IPS-11a (cell line): ENCODE measurements at regions not wholly inside any gene's neighbourhood (a gene's known extent, or its start where the extent isn't known, plus 50 kb on each side); places are given as distances from the start of the nearest gene placed in this dataset.

Experiments used
- H3K4me3 ChIP-seq: one replicate; pipeline ENCODE4 v1.5.1; 2013; ENCODE audit warnings: low read depth, low read length, control low read depth

DNA sequence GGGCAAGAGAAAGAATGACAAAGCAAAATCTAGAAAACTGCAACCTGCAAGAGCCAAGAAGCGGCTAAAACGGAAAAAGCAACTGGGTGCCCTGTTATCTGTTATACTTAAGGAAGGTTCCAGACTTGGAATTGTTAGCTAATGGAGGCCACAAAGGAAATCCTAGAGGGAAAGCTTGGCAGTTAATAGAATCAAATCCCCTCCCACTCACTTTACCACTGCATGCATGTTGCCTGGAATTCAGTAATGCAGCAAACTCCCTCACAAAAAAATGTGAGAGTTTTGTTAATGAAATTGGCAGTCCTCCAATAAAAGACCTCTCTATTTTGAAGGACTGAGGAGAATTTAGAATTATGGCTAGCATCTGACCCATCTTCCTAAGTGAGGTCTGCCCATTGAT lies 164.2 kb upstream of the SOX5 start:
- no peak overlapping the region for H3K4me3 ChIP-seq

DNA sequence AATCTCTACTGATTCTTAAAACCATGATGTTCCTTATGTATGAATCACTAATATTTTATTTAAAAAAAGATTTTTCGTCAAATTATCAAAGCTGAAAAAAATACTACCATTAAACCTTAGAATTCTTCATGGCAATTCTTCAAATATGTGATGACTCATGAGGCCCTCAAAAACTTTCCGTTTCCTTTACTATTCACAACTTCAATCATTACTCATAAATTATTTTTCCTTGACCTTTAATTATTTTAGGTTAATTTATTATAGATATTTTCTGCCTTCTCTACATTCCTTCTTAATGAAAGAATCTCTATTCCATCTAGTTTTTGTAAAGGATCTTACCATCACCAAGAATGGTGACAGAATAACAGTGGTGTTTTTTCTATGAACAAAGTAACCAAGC lies 162.1 kb upstream of the SOX5 start:
- H3K4me3 ChIP-seq, result no peak overlapping the region

DNA sequence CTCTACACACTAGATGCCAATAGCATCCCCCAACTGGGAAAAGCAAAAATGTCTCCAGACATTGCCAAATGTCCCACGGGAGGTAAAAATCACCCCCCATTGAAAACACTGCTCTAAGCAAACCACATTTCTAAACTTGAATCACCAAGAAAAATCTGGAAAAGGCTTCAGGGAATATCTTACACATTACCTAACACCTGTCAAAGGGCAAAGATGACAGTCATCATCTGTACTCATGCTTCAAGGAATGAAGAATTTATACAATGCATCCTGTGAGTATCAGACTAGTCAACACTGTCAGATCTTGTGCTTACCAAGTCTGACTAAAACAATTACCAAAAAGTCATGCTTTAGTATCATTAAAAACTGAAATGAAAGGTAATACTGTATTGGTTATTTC lies 161.6 kb upstream of the SOX5 start:
- no peak overlapping the region for H3K4me3 ChIP-seq

DNA sequence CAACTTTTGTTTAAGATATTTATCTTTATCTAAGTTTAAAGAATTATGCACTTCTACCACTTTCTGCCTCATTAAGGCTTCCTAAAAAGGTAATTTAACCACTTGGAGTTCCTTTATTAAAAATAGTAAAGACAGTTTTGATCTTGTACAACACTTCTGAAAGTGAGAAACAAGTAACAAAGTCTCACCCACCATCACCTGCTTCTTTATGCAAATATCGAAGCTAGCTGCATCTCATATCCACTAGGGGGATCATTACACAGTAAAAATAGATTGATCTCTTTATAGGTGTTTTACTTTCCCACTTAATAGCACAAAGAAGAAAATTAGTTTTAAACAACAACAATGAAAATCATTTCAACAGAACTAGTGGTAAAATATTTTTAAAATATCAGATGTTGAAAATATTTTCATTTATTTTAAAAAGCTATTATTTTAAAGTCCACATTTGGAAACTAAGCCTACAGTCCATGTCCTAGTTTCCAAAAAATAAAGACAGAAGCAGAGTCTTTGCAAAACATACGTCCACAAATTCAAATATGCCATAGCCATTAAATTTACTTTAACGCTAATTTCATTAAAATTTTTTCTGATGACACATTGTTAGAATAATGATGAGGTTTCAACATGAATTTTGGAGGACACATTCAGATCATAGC lies 160.0 kb upstream of the SOX5 start:
- H3K4me3 ChIP-seq, result no peak overlapping the region

DNA sequence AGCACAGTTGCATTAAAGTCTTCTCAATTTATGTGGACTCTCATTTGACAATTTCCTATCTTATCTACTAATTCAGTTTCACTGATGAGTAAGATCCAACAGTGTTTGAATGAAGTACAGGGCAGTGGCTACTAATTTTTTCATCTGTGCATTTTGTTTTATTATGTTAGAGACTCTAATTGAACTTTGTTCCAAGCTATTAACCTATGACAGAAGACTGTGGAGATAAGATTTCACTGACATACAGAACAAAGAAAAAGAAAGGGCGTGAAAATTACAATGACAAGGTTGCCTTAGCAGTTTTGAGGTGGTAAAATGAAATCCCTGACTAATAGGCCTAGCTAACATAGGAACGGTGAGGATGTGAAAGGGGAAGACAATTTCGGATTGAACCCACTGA lies 153.2 kb upstream of the SOX5 start:
- H3K4me3 ChIP-seq, result no peak overlapping the region

DNA sequence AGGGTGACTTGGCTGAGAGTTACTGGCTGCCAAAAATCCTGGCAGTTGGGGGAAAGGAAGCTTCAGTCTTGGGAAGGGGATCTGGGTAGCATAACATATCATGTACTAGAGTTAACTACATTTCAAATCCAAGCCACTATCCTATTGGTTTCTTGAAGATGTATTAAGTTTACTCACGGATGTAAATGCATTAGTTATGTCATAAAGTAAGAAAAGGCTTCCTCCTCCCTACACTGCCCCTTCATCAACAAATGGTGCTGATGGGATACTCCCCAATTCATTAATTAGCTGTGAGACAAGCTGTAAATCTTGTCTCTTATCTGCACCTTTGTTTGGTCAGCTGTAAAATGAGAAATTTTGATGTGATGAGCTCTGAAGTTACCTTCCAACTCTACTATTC lies 150.1 kb upstream of the SOX5 start:
- H3K4me3 ChIP-seq, result no peak overlapping the region

DNA sequence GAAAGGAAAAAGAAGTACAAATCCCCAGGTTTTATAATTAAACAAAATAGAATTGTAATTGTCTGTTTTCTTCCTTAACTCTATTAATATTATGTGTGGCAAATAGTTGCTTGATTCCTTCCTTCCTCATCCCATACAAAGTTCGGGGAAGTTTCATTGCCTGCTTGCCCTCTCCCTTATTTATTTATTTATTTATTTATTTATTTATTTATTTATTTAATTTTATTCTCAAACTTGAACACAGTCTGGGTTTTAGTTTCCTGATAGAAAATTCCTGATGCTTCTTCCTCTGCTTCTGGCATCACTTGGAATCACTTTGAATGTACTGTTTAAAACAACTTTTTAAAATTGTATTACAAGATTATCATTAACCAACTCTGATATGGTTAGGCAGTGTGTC lies 145.8 kb upstream of the SOX5 start:
- no peak overlapping the region for H3K4me3 ChIP-seq

DNA sequence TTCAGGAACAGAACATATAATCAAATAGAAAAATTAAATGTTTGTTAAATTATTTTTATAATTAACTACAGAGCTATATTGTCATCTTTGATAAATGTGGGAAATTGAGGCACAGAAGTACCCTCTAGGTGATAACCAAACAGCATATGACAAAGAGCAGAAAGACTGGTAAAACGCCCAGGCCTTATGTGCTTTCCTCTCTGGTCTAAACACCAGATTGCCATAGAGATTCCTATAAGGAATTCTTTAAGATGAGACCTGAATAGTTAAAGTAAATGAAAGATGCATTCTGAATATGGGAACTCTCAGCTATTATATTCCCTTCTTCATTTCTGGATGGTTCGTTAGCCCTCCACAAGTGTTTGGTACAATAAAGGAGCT lies 140.0 kb upstream of the SOX5 start:
- no peak overlapping the region for H3K4me3 ChIP-seq

DNA sequence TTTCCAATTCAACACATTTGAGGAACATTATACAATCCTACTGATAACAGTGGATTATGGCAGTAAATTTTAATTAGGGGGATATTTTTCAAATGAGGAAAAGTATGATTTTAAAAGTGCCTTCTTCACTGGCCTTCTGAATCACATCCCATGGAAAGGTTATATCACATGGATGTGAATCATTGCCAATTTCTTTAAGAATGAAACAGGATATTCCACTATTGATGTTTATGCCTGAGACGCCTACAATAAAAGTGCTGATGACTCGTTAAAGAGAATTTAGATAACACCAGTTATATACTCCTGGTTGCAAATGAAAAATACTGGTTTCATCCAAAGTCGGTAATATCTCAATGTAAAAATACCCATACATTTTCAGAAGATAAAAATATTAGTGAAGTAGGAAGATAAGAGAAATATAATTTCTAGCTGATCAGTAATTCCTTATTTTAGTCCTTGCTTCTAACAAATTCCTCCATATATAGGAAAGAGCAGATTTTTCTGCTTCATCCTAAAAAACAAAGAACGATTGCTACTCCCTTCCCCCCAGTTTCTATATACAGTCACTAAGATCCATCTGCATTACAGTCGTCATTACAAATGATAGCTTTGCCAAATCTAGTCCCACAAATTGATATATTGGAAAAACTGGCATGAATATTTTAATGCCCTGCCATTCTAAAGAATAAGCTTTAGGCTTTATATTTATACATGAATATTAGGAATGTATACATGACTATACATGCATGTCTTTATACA lies 139.5 kb upstream of the SOX5 start:
- H3K4me3 ChIP-seq, result no peak overlapping the region

DNA sequence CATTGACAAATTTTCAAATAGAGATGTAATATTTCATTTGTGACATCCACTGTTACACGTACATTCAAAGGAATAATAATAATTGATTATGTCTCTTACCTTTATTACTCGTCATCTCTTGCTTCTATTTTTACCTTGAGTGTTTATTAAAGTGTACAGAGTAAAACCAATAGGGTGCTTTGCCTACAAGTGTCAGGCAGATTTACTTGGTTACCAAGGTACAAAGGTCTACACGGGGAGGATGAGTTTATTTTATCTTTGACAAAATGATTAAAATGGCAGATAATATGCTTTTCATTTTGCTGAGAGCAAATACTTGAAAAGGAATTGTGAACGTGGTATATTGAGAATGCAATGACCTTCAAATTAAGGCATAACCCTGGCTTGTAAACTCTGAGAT lies 137.8 kb upstream of the SOX5 start:
- H3K4me3 ChIP-seq, result no peak overlapping the region

DNA sequence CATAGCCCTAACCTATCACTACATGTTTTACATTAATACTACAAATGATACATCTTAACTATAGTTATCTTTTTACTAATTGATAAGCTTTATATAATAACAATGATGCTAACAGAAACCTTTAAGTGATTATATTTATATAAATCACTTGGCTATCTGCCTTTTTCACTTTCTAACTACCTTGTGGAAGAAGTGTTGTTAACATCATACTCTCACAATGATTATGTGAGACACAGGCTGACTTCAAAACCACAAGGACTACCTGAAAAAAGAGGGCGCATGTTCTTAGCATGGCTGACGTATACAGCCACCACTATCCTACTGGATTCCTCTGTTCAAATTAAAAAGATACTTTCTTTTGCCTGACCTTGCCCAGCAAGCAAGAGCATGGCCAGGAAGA lies 135.3 kb upstream of the SOX5 start:
- no peak overlapping the region for H3K4me3 ChIP-seq

DNA sequence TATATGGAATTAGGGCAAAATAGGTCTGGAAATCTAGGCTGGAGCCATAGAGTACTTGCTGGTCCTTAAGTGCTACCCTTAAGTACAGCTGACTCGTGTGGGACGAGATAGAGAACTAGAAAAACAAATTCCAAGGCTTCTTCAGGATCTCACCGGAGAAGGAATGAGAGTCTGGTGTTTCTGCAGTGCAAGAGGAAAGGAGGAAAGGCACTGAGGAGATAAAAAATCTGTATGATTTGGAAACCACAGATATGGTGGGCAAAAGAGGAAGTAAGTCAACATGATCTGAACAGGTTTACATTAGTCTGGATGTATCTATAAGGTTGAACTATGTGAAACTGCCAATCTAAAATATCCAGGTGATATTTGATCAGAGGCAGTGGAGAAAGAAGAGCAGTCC lies 134.4 kb upstream of the SOX5 start:
- no peak overlapping the region for H3K4me3 ChIP-seq

DNA sequence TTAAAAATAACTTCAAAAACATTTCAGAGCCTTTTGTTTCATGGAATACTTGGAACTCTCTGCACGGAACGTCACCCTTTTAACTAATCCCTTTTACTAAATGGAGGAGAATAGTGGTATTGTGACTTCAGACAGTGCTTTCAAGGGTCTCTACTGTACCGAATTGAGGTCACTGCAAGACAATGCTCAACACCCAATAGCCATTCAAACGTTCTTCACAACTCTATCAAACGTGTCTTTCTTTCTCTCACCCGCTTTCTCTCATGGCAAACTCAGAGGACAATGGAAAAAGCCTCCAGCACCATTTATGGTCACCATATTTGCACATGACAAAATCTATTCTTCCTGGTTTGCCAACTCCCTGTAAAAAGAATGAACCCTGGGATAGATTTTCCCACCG lies 132.1 kb upstream of the SOX5 start:
- H3K4me3 ChIP-seq, result no peak overlapping the region

DNA sequence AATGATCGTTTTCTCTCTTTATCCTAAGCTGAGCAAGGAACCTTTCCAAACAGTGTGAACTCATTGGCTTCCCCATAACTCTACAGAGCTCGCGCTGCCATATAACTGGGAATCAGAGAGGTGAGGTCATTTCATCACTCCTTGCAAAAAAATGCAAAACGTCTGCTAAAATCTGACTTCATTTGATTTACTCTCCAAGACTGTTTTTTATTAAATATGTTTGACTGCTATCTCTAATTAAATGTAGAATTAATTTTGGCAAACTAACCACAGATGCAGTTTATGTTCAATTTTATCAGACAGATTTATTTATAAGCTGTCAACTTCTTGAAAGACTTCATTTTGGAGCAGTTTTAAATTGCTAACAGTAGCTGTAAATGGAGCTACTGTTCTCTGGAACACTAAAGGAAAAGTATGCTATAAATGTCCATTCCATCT lies 131.6 kb upstream of the SOX5 start:
- no peak overlapping the region for H3K4me3 ChIP-seq

DNA sequence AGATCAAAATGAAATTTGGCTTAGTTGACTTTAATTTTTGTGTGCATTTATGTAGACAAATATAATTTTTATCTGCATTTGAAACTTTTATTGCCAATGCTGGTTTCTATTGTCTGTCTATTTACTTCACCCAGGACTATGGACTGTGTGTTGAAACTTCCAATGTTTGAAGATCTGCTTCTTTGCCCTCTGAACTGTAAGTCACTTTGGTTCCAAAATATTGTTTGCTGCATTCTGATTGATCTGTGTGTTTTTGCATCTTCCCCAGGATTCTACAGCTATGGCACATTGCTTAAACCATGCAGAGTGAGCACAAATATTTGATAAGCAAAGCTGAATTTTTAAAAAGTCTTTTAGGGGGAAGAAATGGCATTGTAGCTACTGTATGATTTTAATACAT lies 131.0 kb upstream of the SOX5 start:
- H3K4me3 ChIP-seq, result no peak overlapping the region

DNA sequence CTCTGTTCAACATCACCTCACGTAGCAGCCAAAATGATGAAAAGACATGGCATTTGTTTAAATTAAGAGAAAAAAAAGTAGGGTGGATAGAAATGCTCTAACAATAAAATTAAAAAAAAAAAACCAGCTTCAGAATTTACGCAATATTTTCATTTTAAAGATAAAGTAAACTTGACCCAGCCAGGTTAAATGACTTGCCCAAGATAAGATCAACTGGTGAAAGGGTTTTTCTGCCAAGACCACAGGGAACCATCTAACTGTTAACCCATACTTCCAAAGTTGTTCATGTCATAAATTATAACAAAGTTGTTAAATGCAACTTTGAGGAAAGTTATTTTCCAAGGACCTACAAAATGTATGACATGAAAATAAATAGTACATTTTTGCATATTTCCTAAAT lies 129.6 kb upstream of the SOX5 start:
- no peak overlapping the region for H3K4me3 ChIP-seq

DNA sequence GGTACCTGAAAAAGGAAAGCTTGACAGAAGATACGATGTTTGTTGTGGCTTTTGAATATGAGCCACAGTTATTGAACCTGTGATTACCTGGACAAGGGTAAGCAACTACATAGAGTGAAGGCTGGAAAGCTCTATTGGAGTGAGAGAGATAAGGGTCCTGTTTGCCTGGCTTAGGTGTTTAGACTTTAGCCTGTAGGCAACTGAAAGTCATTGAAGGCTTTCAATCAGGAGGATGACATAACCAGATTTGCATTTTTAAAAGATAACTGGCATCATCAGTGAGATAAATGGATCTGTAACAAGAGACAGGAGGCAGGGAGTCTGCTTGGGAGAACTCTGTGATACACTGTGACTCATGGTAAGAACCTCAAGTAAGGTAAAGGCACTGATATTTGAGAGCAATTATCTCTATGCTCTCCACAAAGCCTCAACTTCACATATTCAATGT lies 128.9 kb upstream of the SOX5 start:
- no peak overlapping the region for H3K4me3 ChIP-seq

DNA sequence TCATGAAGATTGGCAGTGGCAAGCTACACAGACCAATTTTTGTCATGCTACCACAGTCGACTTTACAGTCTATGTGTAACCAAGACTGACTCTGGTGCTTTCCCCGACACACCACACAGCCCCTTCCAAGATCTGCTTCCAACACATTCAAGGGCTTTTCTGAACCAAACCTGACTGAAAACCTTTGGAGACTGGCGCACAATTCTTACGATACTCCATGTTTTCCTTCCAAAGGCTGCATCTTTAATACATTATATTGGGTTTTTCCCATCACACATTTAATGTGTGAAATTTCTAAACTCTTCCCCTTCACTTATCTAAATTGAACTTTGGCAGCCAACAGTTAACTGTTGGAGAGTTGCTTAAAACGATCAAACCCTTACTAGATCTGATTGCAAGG lies 127.7 kb upstream of the SOX5 start:
- no peak overlapping the region for H3K4me3 ChIP-seq

DNA sequence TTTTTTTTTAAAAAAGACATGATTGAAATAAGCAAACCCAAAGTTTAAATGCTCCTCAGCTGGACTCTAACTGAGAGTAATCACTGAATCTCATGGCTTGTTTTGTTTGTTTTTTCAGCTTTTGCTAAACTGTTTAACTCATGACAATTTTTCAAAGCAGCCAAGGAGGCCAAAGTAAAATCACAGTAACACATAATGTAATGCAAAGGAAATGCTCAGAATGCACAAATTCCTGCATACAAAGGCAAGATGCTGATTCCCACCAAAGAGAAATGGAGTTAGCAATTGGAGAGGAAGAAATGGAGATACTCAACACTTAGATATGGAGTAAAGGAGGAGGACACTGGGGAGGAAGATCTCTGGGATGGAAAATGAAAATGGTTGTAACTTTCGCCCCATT lies 126.2 kb upstream of the SOX5 start:
- H3K4me3 ChIP-seq, result no peak overlapping the region

DNA sequence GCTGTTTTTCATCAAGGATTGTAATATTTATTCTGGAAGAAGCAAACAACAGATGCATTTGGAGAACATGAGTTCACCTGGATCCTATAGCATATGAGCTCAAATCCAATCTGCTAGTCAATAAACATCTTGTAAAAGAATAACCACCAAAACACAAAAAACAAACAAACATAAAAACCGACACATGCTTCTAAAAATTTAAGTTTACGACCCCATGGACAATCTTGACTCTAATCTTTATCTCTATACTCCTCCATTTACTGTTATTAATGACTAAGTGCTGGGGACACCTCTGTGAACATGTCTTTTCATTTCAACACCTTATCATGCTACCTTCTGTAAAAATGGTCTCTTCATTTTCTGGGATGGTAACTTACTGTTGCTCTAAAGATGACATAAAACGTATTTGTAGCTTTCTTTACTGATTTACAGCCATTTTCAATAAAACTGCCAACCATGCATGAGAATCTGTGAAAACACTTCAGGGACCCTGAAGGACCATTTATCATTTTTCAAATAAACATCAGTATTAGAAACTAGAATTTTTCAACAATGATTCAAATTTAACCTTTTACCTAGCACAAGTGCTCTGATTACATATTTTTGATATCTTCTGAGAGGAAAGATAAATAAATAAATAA lies 123.8 kb upstream of the SOX5 start:
- no peak overlapping the region for H3K4me3 ChIP-seq

DNA sequence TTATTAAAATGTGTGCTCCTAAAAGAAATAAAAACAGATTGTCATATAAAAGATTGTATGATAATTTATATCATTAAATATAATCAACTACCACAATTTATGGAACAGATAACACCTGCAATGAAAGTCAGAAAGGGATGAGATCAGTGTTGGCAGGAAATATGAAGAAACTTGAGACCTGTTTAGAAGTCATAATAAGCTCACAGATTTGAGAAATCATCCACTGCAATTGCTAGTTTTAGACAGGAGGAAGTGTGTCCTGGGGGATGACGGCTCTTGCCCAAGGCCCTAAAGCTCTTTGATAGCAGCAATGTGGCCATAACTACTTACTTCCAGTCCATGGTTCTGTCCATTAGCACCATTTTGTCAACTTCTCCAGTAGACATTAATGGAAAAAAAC lies 122.8 kb upstream of the SOX5 start:
- H3K4me3 ChIP-seq, result no peak overlapping the region

DNA sequence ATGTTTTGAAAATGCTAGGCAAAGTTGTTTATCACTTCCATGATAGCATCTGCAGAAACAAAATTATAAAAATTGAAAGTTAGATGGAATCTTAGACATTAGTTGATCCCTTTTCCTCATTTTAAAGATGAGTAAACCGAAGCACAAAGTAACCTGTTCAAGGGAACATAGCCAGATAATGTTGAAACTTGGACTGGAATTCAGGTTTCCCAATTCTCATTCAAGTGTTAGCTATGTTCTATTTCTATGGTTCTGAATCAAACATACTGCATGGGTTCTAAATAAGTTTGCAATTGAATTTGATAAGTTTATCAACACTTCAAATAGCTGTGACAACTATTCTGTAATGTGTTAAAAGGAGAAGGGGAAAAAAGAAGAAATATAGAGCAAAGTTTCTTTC lies 122.4 kb upstream of the SOX5 start:
- no peak overlapping the region for H3K4me3 ChIP-seq
